ENCODE measurements at regions not wholly inside any gene's neighbourhood (a gene's known extent, or its start where the extent isn't known, plus 50 kb on each side); places are given as distances from the start of the nearest gene placed in this dataset.

GRCh38 chr4:180951312-180951711 is 1291.9 kb upstream of the TENM3 start:
- DNase-seq (ENCODE audit: extremely low spot score, insufficient read length, low read depth) (no peak), FAIRE-seq (no peak)

DNA sequence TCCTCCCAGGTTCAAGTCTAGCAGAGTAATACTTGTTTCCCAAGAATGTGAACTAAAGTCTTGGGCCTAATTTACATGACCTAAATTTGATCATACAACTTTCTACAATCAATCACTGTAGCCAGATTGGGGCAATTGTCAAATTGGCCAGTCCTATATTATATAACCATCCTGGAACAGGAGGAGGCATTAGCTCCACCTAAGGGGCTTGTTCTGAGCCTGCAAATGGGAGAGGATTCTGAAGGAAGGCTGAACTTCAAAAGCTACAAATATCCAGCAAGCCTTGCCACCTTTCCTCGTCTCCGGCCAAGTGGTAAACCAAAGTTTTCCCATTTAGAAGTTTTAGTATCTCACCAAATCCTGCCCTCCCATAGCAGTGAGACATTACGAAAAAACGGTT is 1289.6 kb upstream of the TENM3 start:
- FAIRE-seq (no peak), DNase-seq (ENCODE audit: extremely low spot score, insufficient read length, low read depth) (no peak)

- no peak for DNase-seq (ENCODE audit: extremely low spot score, insufficient read length, low read depth)
- FAIRE-seq = no peak
Observed at GRCh38 chr4:180960743-180961401, 1282.3 kb upstream of the TENM3 start.

- no peak for FAIRE-seq
- no peak for DNase-seq (ENCODE audit: extremely low spot score, insufficient read length, low read depth)
Observed at GRCh38 chr4:180962268-180962667, 1280.9 kb upstream of the TENM3 start.

GRCh38 chr4:180966312-180966711 is 1276.9 kb upstream of the TENM3 start:
- DNase-seq (ENCODE audit: extremely low spot score, insufficient read length, low read depth) (no peak), FAIRE-seq (no peak)

- DNase-seq (ENCODE audit: extremely low spot score, insufficient read length, low read depth) (no peak), FAIRE-seq (no peak)
Observed at GRCh38 chr4:180967936-180968335, 1275.3 kb upstream of the TENM3 start.

- no peak for FAIRE-seq
- DNase-seq (ENCODE audit: extremely low spot score, insufficient read length, low read depth) = no peak
Observed at GRCh38 chr4:180973894-180974293, 1269.3 kb upstream of the TENM3 start.

- FAIRE-seq (no peak), DNase-seq (ENCODE audit: extremely low spot score, insufficient read length, low read depth) (no peak)
Observed at GRCh38 chr4:180990931-180991330, 1252.3 kb upstream of the TENM3 start.

DNA sequence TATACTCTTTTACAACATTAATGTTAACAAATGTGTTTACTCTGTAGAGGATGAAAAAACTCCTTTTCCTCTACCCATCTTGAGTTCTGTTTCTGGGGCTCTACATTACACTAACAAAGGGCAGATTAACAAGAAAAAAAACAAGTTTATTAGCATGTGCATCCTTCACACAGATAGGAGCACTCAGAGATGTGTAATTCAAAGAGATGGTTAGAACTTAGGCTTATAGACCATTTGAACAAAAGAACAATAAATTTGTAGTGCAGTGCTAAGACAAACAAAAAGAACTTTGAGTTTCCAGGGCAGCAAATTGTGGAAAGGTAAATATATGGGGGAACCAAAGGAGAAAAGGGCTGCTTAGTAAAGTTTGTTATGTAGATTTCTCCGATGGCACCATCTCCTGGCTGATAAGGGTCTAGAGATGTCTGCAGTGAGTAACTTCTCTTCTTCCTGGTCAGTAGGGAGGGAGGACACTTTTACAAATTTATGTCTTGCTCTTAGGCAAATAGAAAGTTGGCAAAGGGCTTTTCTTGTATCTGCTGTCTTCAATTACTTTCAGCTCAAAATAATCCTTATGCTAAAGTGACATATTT is 1249.9 kb upstream of the TENM3 start:
- DNase-seq (ENCODE audit: extremely low spot score, insufficient read length, low read depth) (no peak), FAIRE-seq (no peak)

DNA sequence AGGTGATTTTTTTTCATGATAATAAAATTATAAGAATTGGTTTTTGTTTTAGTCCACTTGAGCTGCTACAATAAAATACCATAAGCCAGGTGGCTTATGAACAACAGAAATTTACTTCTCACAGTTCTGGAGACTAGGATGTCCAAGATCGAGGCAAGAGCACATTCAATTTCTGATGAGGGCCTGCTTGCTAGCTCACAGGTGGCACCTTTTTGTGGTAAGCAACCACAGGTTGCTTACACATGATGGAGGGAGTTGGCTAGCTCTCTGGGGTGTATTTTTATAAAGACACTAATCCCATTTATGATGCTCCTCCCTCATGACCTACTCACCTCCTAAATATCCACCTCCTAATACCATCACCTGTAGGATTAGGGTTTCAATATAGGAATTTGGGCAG is 1248.5 kb upstream of the TENM3 start:
- no peak for FAIRE-seq
- no peak for DNase-seq (ENCODE audit: extremely low spot score, insufficient read length, low read depth)

DNA sequence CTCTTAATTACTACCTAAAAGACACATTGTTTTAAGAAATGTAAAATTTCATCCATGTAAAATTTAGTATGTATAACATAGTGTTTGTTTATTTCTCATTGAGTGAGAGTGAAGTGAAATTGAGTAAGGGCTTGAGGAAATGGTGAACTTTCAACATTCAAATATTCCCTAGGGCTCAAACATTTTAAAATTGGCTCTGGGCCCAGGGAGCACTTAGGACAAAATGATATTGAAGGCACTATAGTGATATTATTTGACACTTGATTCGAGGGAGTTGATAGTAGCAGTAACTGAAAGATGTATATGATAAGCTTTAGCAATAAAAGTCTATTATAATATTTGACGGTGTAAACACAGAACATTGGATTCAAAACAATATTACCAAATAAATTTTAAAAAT is 1244.0 kb upstream of the TENM3 start:
- DNase-seq (ENCODE audit: extremely low spot score, insufficient read length, low read depth) (no peak), FAIRE-seq (no peak)

- FAIRE-seq (no peak), DNase-seq (ENCODE audit: extremely low spot score, insufficient read length, low read depth) (no peak)
Observed at GRCh38 chr4:181004056-181004455, 1239.1 kb upstream of the TENM3 start.

DNA sequence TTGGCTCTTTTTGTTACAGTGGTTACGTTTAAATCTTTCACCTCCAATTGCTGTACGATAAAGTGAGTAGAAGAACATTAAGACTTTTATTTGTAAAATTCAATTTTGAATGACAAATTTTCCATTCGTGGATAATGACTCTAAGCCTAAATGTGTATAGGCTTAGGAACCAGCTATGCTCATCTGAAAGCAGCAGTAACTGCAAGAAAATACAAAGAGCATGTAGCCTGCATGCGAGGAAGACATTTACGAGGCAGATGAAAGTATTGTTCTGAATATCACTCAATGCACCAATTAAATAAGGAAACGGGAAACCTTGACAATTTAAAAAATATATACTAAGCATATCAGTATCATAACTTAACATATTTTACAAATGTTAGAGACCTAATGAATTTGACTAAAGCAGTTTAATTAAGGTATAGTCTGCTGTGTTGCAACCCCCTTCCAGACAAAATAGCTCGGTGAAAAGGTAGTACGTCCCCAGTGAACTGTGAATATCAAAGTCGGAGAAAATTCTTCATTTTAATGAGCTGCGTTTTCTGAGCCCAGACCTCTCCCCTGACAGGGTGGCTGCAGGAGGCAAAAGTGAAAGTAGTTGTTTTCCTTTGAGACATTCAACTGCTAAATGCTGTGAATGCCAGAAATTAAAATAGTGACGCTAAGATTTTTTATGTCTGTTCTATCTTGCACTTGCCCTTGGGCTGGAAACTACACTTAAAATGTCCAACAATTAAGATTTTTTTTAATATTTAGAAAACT is 1236.5 kb upstream of the TENM3 start:
- DNase-seq (ENCODE audit: extremely low spot score, insufficient read length, low read depth) = no peak
- no peak for FAIRE-seq

DNA sequence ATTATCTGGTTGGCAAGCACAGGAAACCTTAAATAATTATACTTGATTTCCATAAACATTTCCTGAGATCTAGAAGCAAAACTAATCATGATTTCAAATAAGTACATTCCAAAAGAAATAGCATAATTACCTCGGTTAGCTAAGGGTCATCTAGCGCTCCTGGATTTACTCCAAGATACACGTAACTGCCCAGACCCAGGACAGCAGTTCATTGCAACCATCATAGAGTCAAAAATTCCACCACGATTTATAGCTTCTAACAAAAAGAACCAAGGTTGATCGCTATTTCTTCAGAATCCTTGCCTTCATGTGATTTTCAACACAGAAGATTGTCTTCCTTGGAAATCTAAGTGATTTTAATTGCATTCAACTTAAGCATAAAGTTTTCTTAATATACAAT is 1235.5 kb upstream of the TENM3 start:
- DNase-seq (ENCODE audit: extremely low spot score, insufficient read length, low read depth) (no peak), FAIRE-seq (no peak)

GRCh38 chr4:181008164-181008563 is 1235.0 kb upstream of the TENM3 start:
- DNase-seq (ENCODE audit: extremely low spot score, insufficient read length, low read depth) = no peak
- no peak for FAIRE-seq

- FAIRE-seq (no peak), DNase-seq (ENCODE audit: extremely low spot score, insufficient read length, low read depth) (no peak)
Observed at GRCh38 chr4:181013162-181013561, 1230.0 kb upstream of the TENM3 start.

DNA sequence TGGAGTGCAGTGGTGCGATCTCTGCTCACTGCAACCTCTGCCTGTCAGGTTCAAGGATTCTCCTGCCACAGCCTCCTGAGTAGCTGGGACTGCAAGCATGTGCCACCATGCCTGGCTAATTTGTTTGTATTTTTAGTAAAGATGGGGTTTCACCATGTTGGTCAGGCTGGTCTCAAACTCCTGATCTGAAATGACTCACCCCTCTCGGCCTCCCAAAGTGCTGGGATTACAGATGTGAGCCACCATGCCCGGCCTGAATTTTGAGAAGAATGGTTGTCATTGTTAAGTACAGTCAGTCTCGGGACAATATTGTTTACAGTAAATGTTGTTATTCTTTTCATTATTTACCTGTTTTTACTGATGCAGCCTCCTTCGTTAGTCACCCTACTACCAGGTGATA is 1226.2 kb upstream of the TENM3 start:
- DNase-seq (ENCODE audit: extremely low spot score, insufficient read length, low read depth) (no peak), FAIRE-seq (no peak)

DNA sequence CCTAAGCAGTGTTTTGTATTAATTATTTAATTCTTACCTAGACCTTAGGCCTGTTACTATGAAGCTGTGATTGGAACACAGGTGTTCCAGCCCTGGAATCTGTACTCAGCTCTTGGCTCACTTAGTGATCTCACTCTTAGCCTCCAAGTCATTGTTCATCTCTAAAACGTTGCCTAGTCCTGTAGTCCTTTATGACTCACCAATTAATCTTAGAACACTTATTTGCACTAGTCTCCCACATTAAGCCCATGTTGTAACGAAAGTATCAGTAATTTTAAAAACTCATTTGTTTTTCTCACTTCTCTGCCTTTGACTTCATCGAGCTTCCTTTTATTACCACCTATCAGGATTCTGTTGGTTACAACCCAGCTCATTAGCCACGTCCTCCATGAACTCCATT is 1224.7 kb upstream of the TENM3 start:
- no peak for FAIRE-seq

DNA sequence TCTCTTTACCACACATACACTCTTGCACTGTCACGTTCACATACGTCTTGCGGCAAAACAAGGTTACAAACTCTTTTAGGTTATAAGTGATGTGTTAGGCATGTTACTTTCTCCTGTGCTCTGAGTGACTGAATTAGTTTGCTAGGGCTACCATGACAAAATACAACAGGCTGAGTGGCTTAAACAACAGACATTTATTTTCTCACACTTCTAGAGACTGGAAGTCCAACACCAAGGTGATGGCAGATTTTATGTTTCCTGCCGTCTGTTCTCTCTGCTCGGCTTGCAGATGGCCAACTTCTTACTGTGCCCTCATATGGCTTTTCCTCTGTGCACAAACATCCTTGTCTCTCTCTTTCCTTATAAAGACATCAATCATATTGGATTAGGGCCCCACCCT is 1224.3 kb upstream of the TENM3 start:
- DNase-seq (ENCODE audit: extremely low spot score, insufficient read length, low read depth) (no peak), FAIRE-seq (no peak)

More for the DNA sequence above, 1224.7 kb upstream of the TENM3 start:
- DNase-seq (ENCODE audit: extremely low spot score, insufficient read length, low read depth) = no peak

- FAIRE-seq = no peak
- no peak for DNase-seq (ENCODE audit: extremely low spot score, insufficient read length, low read depth)
Observed at GRCh38 chr4:181020456-181020855, 1222.7 kb upstream of the TENM3 start.

- FAIRE-seq = no peak
Observed at GRCh38 chr4:181021213-181021612, 1222.0 kb upstream of the TENM3 start.

More at GRCh38 chr4:181021213-181021612, 1222.0 kb upstream of the TENM3 start:
- DNase-seq (ENCODE audit: extremely low spot score, insufficient read length, low read depth) = no peak
